Endothelial cell of hepatic sinusoid (primary cell): ENCODE measurements at regions not wholly inside any gene's neighbourhood (a gene's known extent, or its start where the extent isn't known, plus 50 kb on each side); places are given as distances from the start of the nearest gene placed in this dataset.
"Not testable (repeated sequence)": the region's sequence is repeated elsewhere in the genome, so short reads cannot be mapped to it uniquely, and the experiment has no call there.

Experiments
- in situ Hi-C: cut with HindIII; loops from 2 replicates; pipeline ENCODE4 v1.10.0; 2017; ENCODE audit warnings: low sequenced_read_pairs

DNA sequence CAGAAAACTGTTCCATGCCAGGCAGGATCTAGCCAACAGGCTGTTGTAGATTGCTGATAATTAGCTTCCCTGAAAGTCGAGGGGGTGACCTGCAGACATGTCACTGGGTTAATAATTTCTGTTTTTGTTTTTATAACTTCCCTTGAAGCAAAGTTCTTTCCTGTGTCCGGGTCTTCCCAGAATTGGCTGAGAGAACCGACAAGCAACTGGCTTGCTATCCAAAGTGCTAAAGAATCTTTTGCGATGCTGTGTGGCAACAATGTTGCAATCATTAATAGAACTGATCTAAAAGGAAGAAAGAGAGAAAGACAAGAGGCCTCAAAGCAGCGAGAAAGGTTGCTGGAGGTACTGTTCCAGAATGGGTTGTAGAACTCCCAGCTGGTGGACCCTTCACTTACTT is 132.1 kb upstream of the DPP6 start:
- in situ Hi-C loops, result no loop called here

DNA sequence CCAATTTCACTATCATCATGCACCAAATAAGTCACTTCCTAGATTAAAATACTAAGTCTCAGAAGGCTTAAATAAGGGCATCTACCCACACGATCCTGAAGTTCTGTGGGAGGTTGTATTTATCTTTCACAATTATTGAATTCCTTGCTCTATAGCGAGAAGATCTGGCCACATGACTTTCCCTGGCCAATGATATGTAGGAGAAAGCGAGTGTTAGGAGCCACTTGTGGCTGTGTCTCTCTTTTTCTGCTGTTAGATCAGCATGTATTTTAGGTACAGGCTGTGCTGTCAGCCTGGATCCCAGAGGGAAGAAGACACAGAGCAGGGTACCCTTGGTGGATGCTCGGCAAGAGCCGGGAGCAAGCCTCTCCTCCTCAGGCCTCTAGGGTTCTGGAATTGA is 131.3 kb upstream of the DPP6 start:
- in situ Hi-C loops, result no loop called here

DNA sequence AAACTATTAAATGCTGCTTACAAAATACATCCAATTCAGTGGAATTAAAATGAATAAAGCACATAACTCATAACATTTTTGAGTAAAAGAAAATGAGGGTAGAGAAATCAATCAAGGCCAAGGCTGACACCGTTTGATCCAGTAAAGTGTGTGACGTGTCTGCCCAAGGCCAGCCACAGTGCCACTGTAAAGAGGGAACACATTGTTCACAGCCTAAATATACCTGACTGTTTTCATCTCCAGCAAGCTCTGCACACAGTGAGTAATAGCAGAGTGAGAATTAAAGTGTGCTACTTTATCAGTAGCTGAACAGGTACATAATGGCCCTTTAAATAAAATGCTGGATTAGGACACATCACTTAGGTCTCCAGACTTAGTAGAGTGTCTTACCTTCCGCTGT is 130.8 kb upstream of the DPP6 start:
- in situ Hi-C loops, result no loop called here

DNA sequence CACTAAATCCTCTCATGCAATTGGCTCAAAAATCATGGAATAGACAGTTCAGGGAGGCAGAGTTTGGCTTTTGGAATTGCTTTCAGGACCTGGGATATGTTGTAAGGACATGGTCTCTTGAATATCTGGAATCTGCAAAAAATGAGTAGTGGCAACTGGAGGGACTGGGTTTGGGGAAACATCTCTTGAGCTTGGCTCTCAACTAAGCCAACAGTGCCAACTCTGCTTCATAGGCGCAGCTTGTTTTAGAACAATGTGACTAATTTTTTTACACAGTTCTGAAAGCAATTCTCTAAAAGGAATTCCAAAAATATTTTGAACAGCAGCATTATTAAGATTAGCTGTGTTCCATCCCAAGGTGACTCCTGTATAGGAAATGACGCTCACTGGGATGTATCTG is 121.5 kb upstream of the DPP6 start:
- in situ Hi-C loops, result no loop called here

DNA sequence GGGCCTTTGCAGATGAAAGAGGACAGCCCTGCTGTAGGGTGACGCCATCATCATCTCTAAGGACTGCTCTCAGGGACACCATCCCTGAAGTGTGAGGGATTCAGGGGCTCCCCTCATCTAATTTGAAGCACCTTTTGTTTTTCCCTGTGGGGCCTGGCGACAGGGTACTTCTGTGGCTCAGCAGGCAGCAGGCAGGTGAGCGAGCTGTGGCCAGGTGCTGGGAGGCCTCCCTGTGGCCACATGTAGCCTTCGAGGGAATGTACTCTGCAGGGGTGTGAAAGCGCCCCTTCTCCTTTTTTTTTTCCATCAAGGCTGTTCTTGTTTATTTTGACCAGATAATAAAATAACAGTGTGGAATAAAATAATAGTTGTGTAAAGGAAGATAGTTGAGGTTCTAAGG is 118.2 kb upstream of the DPP6 start:
- in situ Hi-C loops, result no loop called here

DNA sequence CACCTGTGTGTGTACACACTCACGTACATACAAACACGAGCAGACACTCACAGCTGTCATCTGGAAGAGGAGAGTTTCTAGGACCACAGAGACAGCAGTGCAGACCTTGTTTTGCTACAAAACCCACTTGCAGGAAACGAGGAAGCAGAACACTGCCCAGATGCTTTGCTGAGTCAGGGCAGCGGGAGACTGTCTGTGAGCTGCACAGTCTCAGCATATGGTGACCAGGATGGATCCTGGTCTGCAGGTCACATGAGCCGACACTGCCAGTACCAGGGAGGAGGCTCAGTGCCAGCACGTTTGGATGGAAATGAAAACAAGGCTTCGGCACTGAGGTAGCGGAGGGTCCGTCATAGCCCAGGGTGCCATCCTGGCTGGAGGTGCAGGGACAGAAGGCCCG is 117.6 kb upstream of the DPP6 start:
- in situ Hi-C loops, result no loop called here

DNA sequence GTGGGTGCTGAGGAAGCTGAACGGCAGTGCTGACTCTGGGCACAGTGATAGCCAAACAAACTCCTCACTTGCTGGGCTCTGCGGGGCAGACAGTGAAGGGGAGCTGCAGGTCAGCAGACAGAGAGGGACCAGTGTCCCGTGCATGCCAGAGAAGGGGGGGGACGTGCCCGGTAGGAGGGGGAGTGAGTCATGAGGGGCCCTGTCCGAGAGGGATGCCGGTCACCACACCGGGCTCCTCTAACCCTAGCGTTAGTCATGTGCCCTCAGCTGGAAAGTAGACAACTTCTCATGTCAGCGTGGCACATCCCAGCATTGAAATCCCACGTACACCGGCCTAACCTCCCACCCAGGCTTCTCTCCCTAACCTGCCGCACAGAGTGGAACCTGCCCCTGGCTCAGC is 117.1 kb upstream of the DPP6 start:
- in situ Hi-C loops, result no loop called here

DNA sequence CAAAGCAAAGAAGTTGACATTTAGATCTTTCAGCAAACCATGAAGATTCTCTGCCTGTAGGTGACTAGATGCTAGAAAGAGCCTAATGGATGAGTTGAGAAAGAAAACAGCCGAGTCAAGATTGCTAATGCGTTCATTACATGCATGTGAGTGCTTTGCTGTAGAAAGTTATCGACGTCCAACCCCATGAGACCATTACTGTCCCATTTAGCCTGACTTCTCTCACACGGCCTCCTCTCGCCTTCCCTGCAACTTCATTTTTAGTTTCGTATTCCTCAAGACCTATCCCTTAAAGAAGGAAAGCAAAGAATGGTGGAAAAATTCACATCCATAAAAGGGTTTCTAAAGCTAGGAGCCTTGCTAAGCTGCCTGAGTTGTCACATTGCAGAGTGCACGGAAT is 113.7 kb upstream of the DPP6 start:
- in situ Hi-C loops, result no loop called here

DNA sequence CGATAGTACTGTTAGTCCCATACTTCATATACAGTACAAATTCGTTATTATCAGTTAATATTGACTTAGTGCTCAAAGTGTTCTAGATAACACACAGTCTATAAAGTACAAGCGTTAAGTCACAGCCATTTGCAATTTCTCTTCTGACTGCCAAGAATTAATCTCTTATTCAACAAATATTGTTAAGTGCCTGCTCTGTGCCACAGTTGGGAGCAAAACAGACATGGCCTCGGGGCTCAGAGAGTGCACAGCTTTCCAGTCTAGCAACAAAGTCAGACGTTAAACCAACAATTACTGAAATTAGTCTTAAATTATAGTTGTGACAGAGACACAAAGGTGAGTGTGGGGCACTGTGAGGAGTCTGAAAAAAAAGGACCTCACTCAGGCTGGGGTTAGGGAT is 113.0 kb upstream of the DPP6 start:
- in situ Hi-C loops, result no loop called here

DNA sequence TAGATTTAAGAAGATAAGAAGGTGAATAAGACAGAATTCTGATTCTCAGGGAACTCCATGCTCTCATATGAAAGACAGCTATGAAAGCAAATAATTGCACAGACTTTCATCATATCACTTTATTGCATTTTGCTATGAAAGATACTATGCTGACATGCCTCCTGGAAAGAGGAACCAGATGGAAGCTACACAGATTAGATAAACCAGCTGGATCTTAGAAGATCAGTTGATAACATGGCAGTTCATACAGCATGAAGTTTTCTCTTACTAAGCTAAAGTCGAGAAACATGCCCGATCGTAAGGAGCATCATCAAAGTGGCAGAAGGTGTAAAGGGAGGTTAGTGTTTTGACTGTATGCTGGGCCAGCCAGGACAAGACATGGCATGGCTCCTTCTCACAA is 112.5 kb upstream of the DPP6 start:
- in situ Hi-C loops, result no loop called here

DNA sequence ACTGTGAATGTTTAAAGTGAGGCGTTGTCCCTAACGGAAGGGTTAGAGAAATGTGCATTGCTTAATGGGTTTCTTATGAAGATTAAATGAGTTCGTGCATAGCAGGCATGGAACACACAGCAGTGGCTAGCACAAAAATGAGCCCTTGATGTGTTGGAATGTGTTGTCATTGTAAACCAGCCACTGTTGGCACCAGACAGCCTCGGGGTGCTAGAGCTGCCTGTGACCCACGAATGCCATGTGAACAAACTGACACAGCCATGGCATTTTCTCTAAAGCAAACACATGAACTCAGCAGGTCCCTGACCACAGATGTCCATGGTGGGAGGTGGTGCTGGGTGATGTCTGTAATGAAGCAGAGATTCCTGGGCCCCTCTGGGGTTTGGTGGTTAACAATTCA is 111.1 kb upstream of the DPP6 start:
- in situ Hi-C loops, result no loop called here

DNA sequence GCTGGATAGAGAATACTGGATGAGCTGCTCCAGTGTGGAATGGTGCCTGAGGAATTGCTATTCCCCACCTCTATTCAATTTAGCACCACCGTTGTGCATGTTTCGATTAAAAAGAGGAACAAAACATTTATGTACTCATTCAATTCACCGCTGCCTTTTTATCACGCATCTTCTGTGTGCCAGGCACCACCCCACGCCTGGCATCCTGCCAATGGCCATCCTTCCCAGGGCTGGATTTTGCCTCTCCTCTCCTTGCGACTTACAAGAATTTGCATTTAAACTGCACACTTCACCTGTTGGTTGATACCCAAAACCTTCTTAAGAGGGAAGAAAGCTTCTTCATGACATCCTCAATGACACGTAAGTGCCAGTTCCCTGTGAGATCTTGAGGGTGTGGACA is 110.2 kb upstream of the DPP6 start:
- in situ Hi-C loops, result no loop called here

DNA sequence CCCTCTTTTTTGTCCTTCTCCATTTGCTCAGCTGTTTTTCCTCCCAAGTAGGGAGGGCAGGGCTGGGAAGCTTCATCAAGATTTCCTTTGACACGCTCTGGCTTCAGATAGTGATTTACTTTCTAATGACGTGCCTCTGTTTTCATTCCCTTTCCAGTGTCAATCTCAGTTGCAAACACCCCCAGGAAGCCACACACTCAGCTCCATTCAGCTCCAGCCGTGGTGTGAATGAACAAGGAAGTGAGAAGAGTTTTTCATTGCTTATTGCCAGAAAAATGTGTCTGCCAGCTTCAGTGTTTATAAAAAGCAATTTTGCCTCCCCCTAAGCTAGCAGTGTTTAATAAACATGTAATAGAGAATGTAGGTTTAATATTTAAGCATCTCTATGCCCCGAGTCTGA is 108.7 kb upstream of the DPP6 start:
- in situ Hi-C loops, result no loop called here

DNA sequence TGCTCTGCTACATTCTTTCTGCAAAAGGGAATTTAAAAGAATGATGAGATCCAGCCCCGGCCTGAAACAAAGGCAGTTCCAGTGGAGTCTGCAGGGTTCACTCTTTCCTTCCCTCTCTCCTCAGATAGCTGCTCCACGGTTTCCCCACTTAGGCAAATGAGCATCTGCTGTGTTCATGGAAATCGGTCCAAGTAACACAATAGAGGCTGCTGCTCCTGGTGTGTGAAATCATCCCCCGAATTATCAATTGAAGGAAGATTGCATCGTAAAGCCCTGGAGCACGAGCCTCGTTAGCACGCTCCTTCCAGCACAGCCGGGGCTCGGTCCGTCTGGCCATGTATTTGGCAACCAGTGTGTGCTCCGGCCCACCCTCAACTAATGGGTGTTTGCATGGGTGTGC is 108.3 kb upstream of the DPP6 start:
- in situ Hi-C loops, result no loop called here

DNA sequence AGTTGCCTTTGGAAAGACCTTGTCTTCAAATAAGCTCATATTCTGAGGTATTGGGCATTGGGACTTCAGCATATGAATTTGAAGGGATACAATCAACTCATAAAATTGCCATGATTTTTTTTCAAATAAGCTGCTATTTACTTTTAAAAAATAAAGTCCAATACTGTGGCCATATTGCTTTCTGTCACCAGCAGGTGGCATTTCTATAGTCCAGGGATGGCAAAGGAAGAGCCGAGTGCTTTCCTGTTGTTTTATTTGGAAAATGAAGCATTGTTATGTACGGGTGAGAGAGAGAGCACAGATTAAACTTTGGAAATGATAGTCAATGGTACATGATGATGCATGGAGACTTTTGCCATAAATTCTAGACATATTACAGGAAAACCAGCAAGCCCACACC is 104.1 kb upstream of the DPP6 start:
- in situ Hi-C loops, result no loop called here

DNA sequence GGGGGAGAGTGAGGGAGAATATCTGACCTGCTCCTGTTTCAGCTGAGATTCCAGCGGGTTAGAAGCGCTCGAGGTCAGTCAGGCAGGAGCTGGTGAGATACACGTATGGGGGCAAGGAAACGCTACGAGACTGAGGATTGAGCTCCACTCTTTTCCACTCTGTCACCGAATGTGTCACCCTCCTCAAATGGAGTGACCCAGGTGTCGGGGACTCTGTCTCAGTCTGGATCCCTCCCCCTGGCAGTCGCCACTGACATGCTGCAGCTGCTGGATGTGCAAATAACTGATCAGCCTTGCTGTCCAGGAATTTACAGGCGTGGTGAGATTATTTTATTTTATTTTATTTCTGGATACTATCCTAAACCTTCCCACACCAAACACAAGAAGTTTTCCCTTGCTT is 100.9 kb upstream of the DPP6 start:
- in situ Hi-C loops, result no loop called here

DNA sequence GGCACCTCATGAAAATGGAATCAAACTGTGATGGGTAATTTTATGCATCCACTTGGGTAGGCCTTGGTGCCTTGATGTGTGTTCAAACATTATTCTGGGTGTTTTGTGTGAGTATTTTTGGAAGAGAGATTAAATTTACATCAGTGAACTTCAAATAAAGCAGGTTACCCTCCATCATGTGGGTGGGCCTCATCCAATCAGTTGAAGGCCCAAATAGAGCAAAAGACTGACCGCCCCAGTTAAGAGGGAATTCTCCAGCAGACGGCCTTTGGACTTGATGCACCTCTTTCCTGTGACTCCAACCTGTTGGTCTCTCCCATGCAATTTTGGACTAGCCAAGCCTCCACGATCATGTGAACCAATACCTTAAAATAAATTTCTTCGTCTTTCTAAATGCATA is 97.7 kb upstream of the DPP6 start:
- in situ Hi-C loops, result no loop called here

DNA sequence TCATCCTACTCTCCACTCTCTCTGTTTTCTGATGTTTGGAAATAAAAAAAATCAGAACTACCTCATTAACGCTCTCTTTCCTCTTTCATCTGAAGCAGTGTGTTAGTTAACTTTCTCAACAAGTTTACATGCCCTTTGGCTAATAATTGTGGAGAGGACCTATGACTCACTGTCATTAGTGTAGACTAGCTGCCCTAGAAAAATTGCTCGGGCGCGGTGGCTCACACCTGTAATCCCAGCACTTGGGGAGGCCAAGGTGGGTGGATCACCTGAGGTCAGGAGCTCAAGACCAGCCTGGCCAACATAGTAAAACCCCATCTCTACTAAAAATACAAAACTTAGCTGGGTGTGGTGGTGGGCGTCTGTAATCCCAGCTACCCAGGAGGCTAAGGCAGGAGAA is 94.5 kb upstream of the DPP6 start:
- in situ Hi-C loops, result not testable (repeated sequence)

DNA sequence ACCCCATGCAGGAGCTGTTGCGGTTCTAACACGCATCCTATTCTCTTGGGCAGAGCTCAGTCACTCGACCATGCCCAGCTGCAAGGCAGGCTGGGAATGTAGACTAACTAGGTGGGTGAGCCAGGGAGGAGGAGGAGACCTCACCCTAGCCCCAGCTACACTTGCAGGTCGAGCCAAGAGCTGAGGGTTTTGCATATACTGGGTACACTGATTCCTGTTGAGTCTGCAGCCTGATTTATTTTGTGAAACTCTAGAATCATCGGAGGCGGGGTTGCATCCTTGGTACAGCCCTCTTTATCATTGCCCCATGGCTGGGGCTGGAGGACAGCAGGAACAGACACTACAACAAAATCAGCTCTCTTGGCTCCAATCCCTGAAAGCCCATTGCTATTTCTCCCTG is 93.8 kb upstream of the DPP6 start:
- in situ Hi-C loops, result not testable (repeated sequence)

DNA sequence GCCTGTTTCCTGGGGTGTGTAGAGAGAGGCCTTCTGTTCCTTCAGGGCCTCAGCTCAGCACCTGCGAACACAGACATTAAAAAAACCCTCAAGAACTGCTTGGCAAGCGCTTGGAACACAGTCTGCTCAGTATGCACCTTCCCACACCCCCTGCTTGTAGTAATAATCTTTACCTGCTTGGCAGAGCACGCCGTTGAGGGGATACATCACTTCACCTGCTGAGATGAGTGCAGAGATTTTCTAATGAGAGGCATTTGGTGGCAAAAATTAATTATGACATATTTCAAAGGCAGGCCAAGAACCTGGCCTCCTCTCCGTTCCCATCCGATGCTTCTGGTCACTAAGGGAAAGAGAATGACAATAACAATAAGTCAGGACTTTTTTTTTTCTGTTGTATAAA is 93.4 kb upstream of the DPP6 start:
- in situ Hi-C loops, result not testable (repeated sequence)

DNA sequence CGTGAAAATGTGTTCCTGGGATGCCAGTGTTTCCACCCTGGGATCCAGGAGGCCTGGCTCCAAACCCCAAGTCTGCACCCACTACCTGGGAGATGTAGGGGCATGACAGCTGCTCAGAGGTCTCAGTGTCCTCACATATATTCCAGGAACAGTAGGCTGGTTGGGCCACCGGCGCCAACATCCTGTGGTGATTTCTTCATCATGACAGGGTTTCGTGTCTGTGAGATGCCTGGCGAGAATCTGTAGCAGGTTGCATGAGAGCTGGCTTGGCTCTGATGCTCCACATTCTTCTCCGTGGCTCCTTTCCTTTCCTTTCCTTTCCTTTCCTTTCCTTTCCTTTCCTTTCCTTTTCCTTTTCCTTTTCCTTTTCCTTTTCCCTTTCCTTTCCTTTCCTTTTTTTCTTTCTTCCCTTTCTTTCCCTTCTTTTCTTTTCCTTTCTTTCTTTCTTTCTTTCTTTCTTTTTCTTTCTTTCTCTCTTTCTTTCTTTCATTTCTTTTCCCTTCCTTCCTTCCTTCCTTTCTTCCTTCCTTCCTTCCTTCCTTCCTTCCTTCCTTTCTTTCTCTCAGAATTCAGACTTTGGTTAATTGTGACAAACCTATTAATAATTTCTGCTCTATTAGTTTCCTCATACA is 87.6 kb upstream of the DPP6 start:
- in situ Hi-C loops, result not testable (repeated sequence)

DNA sequence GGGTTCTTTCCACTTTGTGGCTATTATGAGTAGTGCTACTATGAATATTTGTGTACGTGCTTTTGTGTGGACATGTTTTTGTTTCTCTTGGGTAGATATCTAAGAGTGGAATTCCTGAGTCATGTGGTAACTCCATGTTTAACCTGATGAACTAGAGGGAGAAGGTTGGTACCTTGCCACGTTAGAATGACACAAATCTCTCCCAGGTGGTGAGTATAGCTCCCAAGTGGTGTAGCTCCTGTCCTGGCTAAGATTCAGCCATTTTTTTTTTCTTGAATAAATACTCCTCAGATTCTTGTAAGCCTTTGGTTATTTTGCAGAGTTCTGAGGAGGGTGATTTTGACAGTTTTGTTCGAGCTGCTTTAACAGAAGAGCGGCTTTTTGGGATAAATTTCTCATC is 83.2 kb upstream of the DPP6 start:
- in situ Hi-C loops, result not testable (repeated sequence)

DNA sequence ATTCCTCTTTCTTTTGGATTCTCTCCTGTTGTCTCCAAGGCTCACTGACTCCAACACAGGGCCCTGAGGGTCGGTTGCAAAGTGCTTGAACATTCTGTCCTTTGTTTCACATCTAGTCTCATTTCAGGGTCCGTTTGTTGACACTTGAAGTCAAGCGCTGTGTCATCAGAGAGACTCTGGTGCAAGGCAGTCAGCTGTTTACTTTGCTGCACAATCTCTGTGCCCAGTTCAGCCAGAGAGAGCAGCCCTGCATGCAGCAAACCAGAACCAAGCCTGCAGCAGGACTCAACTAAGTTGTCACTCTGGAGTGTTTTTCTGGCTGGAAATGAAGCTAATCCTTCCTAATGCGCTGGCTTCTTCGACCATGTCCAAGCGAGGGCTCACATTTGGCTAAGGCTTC is 77.6 kb upstream of the DPP6 start:
- in situ Hi-C loops, result not testable (repeated sequence)

DNA sequence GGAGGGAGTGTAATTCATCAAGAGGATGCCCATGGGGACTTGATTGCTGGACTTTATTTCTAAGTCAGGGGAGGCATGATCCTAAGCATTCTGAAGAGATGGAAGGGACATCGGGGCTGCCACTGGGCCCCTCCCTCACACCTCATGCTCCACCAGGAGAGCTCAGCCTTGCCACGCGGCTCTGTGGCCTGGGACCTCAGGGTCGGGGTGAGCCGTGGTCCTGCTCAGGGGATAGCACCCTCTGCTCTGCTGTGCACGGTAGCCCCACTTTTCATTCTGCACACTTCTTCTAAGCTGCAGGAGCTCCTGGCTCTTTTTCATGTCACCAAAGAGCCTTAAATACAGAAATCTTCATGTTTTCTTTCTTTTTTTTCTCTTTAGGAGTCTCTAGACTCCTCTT is 75.5 kb upstream of the DPP6 start:
- in situ Hi-C loops, result not testable (repeated sequence)
